ENCODE measurements at regions not wholly inside any gene's neighbourhood (a gene's known extent, or its start where the extent isn't known, plus 50 kb on each side); places are given as distances from the start of the nearest gene placed in this dataset.
"Not testable (repeated sequence)": the region's sequence is repeated elsewhere in the genome, so short reads cannot be mapped to it uniquely, and the experiment has no call there.

DNA sequence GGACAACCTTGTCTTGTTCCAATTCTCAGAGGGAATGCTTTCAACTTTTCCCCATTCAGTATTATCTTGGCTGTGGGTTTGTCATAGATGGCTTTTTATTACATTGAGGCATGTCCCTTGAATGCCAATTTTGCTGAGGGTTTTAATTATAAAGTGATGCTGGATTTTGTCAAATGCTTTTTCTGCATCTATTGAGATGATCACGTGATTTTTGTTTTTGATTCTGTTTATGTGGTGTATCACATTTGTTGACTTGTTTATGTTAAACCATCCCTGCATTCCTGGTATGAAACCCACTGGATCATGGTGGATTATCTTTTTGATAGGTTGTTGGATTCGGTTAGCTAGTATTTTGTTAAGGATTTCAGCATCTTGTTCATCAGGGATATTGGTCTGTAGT is 885.6 kb upstream of the SLC39A10 start:
- DNase-seq (ENCODE audit: low read depth): not testable (repeated sequence)

DNA sequence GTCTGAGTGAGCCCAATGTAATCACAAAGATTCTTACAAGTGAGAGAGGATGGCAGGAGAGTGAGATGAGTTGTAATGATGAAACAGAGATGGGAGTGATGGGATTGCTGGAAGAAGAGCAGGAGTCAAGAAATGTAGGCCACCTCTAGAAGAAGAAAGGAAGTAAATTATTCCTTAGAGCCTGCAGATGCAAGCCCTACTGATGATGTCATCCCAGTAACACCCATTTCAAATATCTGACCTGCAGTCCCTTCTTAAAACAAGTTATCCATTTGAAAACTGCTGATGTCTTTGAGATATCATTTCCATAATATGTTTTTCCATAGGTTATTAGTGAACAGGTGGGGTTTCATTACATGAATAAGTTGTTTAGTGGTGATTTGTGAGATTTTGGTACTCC is 888.0 kb upstream of the SLC39A10 start:
- no peak for DNase-seq (ENCODE audit: low read depth)

DNA sequence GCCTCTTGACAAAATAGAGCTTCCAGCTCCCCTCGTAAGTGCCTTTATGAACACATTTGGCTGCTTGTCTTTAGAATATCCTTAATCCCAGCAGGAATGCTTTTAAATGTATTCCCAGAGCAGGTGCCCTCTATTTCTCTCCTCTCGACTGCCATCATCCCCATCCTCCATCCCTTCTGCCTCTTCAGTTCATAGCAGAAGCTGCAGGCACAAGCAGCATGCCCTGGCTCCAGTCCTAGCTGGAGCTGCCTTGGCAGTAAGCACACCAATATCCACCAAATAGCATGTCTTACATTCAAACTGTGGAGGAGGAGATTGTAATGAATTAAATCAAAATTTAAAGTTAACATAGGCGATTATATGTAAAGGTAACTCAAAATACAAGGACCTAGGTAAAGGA is 891.3 kb upstream of the SLC39A10 start:
- no peak for DNase-seq (ENCODE audit: low read depth)

DNA sequence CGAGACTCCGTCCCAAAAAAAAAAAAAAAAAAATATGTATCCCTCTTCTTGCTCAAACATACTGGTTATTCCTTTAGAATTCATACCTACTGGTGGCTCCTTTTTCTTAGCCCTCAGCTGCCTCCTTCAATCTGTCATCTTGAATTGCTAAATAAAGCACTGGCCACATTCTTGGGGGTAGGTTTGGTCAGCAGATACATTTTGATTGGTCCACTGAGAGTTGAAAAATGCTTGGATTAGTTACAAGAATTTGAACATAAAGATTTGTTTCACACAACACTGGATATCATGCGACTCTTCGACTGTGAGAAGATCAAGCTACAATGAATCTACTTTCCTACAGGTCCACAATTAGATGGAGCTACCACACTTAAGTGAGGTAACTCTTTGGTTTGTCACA is 906.1 kb upstream of the SLC39A10 start:
- DNase-seq (ENCODE audit: low read depth): no peak

DNA sequence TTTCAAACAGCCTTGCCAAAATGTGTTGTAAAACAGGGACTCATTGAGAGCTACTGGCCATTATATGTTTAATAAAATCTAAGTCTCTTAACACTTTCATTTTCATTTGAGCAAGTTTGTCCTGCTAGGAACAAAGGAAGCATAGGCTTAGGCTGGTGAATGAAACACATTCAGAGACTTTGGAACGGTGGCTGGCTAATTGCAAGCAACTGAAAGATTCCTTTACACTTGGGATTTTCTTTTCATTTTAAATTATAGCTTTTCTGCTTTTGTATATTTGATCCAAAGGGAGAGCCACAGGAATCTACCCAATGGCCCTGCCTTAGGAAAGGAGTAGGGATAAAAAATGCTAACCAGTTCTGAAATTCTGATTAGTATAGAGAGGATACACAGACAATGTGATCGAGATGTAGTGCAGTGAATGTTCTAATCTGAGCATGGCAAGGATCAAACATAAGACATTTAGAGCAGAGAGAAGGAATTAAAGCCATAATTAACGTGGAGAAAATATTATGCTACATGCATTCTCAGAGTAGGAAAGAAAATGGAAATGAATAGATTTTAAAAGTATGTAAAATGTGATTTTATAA is 911.4 kb upstream of the SLC39A10 start:
- no peak for DNase-seq (ENCODE audit: low read depth)

DNA sequence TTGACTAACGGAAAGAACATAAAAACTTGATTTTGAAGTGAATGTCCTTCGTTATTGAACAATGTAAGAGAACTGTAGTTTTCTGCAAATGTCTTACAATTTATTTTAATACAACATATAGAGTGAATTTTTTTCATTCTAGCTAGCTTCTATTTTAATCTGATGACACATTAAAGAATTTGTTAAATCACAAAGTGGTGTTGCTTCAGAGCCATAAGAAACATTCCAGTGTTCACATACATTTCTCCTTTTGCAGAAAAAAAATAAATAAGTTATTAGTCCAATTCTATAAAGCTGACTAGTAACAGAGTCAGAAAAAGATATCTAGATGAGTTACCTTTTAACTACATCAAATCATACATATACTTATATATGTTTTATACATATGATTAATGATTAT is 914.3 kb upstream of the SLC39A10 start:
- DNase-seq (ENCODE audit: low read depth): no peak

DNA sequence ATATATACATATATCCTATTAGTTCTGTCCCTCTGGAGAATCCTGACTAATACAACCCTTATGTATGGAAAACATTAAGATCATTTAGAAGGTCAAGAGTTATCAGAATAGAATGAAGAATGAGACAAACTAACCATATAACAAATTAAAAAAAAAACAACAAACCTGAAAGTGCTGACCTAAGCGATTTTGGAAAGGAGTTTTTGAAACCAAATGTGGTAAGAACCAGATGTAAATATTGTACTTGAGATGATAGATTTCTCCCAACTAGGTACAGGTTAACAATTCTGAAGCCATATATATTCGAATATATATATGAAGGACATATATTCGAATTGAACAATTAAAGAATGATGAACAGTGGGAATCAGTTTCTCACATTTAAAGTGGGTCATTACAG is 917.8 kb upstream of the SLC39A10 start:
- DNase-seq (ENCODE audit: low read depth): no peak

DNA sequence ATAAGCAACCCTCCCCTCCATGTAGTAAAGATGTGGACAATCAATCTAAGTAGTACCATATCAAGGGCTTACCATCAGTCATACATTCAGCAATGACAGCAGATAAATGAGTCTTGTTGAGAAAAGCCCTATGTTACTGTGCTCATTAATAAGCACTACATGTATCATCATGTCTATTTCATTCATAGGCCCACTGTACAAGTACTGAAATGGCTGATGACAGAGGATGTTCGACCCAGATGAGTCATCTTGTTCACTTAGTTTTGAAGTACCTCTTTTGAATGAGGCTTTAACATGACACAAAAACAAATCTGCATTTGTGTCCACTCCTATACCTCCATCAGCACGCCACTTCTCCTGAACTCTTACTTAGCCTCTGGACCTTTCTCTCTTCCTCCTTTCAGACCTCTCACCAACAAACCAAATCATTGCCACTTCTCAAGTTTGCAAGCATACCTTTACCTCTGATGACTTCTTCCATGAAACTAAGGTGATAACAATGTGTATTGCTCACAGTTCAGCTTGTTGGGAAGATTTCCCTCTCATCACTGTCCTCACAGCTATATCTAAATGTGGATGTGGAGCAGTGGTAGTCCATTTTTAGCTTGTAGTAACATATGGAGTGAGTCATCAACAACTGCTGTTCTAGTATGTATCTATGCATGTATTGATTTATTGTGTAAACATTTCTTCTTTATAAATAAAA is 921.0 kb upstream of the SLC39A10 start:
- DNase-seq (ENCODE audit: low read depth): no peak

DNA sequence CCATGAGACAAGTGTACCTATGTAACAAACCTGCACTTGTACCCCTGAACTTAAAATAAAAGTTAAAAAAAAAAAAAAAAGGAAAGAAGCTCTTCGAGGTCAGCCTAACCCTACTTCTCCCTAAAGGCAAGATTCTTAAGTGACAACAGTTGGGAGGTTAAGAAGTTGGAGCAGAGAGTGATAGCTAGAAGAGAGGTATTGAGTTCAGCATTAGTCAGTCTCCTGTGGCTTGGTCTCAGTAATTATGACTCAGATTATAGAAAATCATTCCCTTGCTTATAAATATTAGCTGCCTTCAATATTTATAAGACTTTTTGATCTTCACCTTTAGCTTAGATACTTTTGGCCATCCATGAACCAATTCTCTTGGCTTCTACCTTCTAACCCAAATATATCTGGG is 926.8 kb upstream of the SLC39A10 start:
- DNase-seq (ENCODE audit: low read depth): no peak

DNA sequence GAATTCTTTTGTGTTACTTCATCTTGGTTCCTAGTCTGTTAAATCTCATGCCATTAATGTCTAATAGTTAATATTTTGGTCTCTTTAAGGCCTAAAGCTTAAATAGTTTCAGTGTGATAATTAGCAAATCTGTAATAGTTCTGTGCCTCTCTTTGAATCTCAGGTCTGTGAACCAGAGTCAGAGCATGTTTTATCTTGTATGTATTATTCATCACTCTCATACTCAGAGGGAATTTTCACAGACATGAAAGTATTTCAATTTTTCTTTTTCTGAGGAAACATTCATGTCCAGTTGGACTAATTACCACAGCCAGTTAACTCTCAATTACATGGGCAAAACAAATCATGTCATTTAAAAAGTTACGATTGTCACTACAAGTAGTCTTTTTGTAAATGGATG is 931.9 kb upstream of the SLC39A10 start:
- no peak for DNase-seq (ENCODE audit: low read depth)

DNA sequence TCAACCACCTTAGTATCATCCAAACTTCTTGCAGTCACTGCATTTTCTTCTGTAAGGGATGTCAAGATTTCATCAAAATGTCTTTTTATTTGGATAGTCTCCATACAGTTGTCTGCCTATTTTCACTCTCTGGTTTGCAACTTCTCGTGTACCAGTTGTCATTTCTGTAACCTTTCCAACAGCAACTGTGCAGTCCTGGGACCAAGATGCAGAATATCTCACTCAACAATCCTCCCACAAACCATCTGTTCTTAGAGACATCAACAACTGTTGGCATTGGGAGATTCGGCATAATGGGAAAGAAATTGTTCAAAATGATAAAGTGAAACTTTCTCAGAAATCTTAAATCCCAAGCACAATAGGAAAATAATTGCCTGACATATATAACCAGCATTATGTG is 933.6 kb upstream of the SLC39A10 start:
- no peak for DNase-seq (ENCODE audit: low read depth)

DNA sequence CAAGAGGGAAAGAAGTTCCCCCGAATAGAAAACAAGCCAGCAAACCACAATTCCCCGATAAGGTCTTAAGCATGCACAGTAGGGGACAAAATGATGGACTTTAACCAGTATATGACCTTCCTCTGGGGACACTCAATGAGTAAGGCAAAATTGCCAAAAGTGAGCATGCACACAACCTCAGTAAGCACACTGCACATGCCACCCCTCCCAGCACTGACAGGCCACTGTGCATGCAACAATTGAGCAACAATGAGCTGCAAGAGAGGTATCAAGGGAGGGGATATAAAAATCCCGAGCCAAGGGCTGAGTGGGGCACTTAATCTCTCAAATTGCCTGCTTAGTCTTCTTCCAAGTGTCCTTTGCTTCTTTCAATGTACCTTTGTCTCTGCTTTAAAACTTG is 935.8 kb upstream of the SLC39A10 start:
- DNase-seq (ENCODE audit: low read depth): no peak

DNA sequence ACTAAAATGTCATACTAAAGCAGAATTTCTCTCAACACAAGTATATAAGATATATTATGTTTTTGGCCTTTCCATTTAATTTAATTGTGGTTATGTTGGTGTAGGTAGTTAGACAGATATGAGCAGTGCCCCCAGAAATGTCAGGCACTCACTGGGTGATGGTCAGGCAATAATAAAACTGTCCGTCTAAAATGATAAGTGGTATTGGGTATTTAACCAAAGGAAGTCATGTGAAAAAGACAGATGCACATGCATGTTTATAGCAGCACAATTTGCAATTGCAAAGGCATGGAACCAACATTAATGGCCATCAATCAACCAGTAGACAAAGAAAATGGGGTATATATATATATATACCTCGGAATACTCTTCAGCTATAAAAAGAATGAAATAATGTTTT is 936.6 kb upstream of the SLC39A10 start:
- DNase-seq (ENCODE audit: low read depth): no peak

DNA sequence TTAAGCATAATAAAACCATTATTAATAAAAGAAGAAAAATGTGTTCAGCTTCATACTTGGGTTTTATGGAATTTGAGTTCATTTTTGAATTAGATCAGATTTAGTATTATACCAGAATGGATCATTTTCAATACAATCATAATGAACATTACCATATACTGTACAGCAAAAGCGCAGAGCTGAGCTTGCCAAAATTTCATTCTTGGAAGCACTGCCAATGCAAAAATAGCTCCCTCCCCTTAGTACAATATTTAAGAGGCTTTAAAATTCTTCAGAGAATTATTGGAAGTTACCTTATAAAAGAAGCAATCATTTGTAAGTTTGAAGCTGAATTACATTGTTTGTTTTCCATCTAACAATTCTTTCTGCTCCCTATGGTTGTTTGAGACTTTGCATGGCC is 938.1 kb upstream of the SLC39A10 start:
- DNase-seq (ENCODE audit: low read depth): no peak

DNA sequence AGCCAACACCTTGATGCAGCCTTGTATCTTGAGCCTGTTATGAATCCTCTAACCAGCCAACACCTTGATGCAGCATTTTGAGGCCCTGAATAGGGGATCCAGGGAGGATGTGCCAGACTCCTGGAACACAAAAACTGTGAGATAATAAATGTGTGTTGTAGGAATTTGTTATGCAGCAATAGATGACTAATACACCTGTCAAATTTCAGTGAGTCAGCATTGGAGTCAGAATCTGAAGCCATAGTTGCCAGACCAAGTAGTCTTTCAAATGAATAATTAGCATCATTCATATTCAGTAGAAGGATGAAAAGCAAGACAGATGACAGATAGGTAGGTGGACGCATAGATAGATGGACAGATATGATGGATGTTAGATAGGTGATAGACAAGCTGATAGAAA is 942.5 kb upstream of the SLC39A10 start:
- DNase-seq (ENCODE audit: low read depth): no peak

DNA sequence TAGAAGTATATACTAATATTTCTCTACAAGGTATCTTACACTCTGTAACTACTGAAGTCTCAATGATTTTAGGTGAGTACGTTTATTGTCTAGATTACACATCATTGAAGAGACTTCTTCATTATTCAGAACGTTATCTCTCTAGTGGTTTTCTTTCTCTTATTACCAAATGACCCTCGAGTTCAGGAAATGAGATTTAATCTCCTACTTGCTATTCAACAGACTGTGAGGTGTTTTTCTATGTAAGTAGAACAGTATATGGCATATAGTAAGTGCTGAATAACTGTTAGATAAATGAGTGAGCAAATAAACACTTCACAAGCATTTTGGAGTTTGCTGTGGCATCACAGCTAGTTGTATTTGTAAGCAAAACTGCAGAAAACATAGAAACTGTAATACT is 947.2 kb upstream of the SLC39A10 start:
- DNase-seq (ENCODE audit: low read depth): no peak

DNA sequence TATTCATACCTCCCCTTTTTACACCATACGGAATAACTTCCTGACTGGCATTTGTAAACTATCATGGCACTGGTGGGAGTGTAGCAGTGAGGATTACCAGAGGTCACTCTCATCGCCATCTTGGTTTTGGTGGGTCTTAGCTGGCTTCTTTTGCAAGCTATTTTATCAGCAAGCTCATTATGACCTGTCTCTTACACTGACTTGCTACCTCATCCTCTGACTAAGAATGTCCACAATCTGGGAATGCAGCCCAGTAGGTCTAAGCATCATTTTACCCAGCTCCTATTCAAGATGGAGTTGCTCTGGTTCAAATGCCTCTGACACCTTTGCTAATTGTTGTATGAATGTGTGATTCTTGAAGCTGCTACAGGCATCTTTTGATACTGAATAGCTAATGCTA is 950.8 kb upstream of the SLC39A10 start:
- DNase-seq (ENCODE audit: low read depth): no peak

DNA sequence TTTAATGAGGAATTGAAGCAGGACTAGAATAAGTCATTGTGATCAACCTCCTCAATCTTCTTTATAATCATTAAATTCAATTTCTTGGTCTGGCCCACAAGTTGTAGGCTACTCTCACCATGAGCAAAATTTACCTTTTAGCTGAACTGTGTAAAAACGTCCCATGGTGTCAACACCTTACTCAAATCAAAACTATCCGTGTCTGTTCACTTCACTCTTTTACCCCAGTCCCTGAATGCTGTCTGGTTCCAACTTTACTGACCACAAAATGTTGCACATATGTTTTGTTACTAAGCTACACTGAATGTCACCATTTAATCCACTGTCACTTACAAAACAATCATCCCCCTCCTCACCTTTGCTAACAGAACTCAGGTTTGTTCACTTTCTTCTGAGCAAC is 951.6 kb upstream of the SLC39A10 start:
- no peak for DNase-seq (ENCODE audit: low read depth)

DNA sequence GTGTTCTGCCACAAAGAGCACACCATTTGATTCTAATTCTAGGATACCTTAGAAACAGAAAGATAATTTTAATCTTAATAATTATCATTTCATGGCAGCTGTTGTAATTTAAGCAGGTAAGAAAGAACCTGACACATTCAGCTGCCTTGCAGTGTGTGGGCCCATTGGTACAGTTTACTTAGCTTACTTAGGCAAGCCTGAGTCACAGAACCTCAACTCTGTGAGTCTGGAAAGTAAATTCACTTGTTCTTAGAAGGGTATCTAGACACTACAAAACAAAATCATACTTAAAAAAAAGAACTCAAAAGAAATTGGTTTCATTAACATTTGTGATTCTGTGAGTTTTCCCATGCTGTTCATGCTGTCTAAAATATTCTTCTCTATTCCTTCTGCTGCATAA is 956.3 kb upstream of the SLC39A10 start:
- no peak for DNase-seq (ENCODE audit: low read depth)

DNA sequence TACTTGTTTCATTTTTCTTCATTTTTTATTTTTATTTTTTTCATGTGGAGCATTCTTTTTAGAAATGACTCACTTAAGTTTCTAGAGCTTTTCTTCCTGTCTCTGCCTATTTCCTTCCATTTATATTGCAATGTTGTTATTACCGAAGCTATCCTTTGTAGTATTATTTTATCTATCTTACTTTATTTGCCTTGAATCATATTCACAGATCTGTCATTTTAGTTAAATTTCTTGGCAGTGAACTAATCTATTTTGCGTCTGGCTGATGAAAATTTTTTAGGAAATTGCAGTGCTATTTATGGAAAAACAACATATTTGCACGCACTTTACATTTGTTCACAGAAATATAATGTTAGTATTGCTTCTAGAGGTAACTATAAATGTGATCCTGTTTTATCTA is 956.9 kb upstream of the SLC39A10 start:
- no peak for DNase-seq (ENCODE audit: low read depth)

DNA sequence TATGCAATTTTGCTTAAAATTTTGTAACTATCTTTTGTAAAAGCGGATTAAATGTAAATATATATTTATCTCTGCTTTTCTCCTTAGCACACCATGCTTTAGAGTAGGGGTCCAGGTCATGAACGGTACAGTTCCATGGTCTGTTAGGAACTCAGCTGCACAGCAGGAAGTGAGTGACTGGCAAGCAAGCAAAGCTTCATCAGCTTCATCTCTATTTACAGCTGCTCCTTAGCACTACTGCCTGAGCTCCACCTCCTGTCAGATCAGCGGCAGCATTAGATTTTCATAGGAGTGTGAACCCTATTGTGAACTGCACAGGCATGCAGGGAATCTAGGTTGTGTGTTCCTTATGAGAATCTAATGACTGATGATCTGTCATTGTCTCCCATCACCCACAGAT is 959.0 kb upstream of the SLC39A10 start:
- no peak for DNase-seq (ENCODE audit: low read depth)

DNA sequence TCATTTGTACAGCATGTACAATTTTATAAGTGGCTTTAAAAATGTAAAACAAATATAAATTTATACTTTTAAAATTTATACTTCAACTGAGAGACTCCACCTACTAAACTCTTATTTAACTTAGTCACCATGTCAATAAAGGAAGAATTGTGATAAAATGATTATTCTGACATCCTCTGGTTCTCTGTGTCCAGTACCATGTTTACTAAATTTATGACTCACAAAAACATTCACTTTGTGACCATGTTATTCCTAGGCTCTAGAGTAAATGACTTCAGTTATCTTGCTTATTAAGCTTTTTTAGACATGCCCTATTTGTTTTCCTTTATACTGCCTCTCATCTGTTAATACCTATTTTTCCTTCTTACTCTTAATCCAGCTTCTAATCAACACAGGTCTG is 959.6 kb upstream of the SLC39A10 start:
- DNase-seq (ENCODE audit: low read depth): no peak

DNA sequence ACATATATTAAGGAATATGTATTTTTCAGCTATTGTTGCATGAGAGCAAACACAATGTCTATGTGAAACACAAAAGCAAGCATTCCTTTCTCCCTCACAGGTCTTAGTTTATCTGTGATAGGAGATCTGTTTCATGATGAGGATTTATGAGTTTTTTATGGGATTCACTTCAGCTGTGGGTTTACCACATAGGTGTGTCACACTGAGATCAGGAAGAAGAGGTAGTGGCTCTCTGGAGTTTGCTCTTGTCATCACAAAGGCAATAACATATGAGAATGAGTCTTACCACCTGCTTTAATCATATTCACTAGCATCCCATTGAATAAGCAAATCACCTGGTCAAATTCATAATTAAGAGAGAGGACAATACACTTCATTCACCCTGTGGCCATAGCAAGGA is 960.3 kb upstream of the SLC39A10 start:
- no peak for DNase-seq (ENCODE audit: low read depth)

DNA sequence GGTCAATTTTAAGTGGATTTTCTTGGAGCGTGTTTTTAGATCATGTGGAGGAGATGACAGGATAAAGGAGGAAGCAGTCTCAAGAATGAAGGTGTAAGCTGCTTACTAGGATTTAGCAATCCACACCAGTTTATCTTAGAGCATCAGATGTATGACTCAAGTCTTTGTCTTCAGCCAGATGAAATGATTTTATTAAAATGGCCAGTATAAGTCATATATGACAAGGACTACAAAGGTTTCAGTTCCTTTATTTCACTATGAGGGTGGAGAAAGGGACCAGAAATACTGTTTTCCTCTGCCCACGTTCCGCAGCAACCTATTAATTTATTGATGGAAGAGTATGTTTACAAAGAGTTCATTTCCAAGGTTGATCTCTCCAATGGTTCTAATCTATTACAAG is 970.5 kb upstream of the SLC39A10 start:
- DNase-seq (ENCODE audit: low read depth): no peak

Data from activated T-helper 9 cell treated with anti-CD3 and anti-CD28 coated beads, Interleukin-2, amount 50 U/mL, for 16 hours (primary cell).